Cerebellar nuclear complex (tissue), 1 donor: ENCODE measurements at regions not wholly inside any gene's neighbourhood (a gene's known extent, or its start where the extent isn't known, plus 50 kb on each side); places are given as distances from the start of the nearest gene placed in this dataset.

Experiments used
- DNase-seq, 2 experiments: peaks; one replicate each; lab custom pipeline; 2025; lab: John Stamatoyannopoulos, UW

GRCh38 chr7:32428546-32428945, 61.6 kb downstream of the LSM5 start:
- DNase-seq = no peak

- no peak for DNase-seq
Observed at GRCh38 chr7:32427769-32428291, 62.4 kb downstream of the LSM5 start.

GRCh38 chr7:32416846-32417245, 73.3 kb downstream of the LSM5 start:
- DNase-seq = no peak

DNA sequence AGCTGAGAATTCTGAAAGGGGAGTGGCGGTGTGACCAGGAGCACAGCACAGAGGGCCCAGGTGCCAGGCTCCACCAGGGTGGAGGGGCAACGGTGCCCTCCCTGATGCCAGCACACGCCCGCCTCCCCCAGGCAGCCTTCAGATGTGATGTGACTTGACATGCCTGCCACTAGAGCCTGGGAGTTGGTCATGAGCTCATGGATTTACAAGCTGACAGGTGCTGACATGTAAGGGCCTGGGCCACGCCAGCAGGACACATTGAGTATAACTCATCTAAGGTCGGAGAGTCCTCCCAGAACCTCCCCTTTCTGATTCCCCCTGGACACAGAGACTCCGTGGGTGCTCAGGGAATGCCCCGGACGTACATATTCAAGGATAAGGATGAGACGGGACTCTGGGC, 74.2 kb downstream of the LSM5 start:
- no peak for DNase-seq

- DNase-seq = no peak
Observed at GRCh38 chr7:32415519-32415918, 74.7 kb downstream of the LSM5 start.

DNA sequence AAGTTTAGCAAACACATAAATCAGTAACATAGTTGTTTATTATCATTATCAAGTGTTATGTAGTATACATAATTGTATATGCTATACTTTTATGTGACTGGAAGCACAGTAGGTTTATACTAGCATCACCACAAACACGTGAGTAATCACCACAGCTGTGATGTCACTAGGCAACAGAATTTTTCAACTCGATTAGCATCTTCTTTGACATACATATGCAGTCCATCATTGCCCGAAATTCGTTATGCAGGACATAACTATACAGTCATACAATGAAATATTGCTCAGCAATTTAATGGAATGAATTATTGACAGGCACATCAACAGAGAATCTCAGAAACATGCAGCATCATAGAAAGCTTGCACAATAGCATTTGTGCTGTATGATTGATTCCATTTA, 77.7 kb downstream of the LSM5 start:
- no peak for DNase-seq

DNA sequence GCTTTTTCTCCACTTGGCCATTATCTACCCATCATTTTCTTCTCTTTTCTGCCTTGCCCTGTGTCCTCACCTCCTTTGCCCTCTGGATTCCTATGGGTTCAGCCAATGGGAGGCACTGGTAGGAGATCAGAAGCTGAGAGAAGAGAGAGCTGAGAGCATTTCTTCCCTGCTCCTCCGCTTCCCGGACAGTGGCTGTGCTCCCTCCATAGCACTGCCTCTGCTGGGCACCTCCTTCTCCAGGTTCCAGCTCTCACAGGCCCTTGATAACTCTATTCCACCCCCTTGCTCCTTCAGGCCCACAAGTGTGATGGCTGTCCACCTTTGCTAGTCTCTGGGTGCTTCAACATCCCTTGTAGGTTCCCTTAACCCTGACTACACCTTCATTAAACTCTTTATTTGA, 79.6 kb downstream of the LSM5 start:
- DNase-seq = no peak

GRCh38 chr7:32406386-32406785, 83.8 kb downstream of the LSM5 start:
- no peak for DNase-seq

- DNase-seq = no peak
Observed at GRCh38 chr7:32403463-32404229, 86.5 kb downstream of the LSM5 start.

DNA sequence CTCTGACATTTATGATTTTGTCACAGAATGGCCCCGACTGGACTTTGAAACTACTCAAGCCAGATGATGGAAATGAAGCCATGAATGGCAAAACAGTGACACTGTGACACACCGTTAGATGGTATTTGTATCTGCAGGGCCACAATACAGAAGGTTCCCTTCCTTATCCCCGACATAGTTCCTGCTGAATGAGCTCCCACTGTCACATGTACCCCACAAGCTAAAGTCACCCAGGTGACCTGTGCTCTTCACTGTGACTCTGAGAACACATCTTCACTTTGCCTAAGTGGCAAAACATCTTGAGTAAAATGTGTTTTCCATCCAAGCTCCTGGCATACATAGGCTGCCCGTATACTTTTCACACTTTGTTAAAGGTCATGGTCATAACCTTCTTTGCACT, 89.5 kb downstream of the LSM5 start:
- no peak for DNase-seq

DNA sequence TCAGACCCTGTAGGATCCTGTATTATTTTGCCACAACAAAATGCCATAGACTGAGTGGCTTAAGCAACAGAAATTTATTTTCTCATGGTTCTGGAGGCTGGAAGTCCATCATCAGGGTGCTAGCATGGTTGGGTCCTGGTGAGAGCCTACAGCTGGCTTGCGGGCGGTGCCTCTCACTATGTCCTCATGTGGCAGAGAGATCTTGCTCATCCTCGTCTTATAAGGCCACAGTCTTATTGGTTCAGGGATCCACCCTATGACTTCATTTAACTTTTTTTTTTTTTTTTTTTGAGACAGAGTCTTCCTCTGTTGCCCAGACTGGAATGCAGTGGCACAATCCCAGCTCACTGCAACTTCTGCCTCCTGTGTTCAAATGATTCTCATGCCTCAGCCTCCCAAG, 90.9 kb downstream of the LSM5 start:
- DNase-seq = no peak

- DNase-seq = no peak
Observed at GRCh38 chr7:32395168-32395567, 95.0 kb downstream of the LSM5 start.

DNA sequence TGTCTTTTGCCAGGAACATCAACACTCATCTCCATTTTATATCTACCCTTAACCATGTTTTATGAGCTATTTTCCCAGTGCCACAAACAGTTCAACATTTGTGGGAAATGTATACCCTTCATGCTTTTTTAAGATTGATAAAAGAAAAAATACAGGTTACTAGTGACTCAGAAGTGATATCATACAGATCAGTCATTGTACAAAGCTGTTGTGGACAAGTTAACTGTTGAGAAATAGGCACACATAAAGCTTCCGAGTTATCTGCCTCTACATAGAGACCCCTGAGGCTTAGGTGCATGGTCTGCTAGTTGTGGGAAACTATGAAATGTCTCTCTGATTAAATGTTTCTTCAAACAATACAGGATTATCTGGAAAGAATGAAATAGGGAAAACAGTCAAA, 96.3 kb downstream of the LSM5 start:
- no peak for DNase-seq

DNA sequence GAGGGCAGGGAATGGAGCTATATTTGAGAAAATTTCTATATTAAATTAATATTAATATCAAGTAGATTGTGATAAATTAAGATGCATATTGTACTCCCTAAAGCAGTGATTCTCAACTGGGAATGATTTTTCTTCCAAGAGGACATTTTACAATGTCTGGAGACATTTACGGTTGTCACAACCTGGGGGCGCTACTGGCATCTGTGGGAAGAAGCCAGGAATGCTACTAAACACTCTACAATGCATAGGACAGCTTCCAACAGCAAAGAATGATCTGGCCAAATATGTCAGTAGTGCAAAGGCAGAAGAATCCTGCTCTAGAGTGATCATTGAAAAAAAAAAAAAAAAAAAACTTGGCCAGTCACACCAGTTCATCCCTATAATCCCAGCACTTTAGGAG, 100.0 kb downstream of the LSM5 start:
- DNase-seq = no peak

DNA sequence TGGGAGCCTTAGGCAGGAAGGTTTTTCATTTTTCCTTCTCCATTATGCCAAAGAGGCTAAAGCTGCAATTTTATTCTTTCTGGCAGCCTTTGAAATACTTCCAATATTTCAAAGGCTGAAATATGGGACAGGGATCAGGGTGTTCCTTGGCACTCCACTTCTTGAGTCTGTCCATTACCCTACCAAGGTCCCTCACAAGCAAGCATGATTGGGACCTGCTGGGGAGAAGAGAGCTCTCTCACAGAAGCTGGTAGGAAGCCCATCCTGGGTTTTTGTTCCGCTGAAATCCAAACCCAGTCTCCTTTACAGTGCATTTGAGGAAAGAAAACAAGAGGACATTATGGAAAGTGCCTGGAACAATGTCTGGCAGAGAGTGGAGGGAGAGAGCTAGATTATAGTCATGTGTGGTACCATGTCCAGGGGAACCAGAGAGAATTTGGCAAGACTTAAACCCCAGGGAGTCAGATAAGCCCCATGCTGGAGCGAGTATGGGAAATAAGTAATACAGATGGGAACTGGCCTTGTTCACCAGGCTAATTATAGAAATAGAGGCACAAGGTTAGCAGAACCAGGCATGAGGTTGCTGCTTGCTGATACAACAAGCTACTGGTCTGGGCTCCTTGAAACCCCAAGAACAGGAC, 104.7 kb downstream of the LSM5 start:
- DNase-seq = no peak

GRCh38 chr7:32381024-32381601, 109.1 kb downstream of the LSM5 start:
- DNase-seq = no peak

GRCh38 chr7:32379510-32380112, 110.6 kb downstream of the LSM5 start:
- no peak for DNase-seq

GRCh38 chr7:32378988-32379387, 111.2 kb downstream of the LSM5 start:
- no peak for DNase-seq

GRCh38 chr7:32364581-32364980, 125.6 kb downstream of the LSM5 start:
- no peak for DNase-seq

- DNase-seq = no peak
Observed at GRCh38 chr7:32360127-32360526, 130.1 kb downstream of the LSM5 start.

- DNase-seq = no peak
Observed at GRCh38 chr7:32357535-32358277, 132.5 kb downstream of the LSM5 start.

GRCh38 chr7:32347244-32347828, 142.8 kb downstream of the LSM5 start:
- DNase-seq = no peak
